ENCODE measurements at regions not wholly inside any gene's neighbourhood (a gene's known extent, or its start where the extent isn't known, plus 50 kb on each side); places are given as distances from the start of the nearest gene placed in this dataset.

GRCh38 chr3:194040516-194041273 is 95.3 kb upstream of the HES1 start:
- Mint-ChIP-seq H3K27ac (ENCODE audit: unreplicated experiment) (peak overlapping the region; percentile 48), H3K4me1 (ENCODE audit: unreplicated experiment) (peaks cover 23% of the 10 kb centered on the region)
- DNase-seq (ENCODE audit: low spot score) = peak; percentile 17

GRCh38 chr3:194042927-194043326 is 93.0 kb upstream of the HES1 start:
- no peak overlapping the region for H3K27ac Mint-ChIP-seq (ENCODE audit: unreplicated experiment)
- no peak for DNase-seq (ENCODE audit: low spot score)

More at GRCh38 chr3:194040516-194041273, 95.3 kb upstream of the HES1 start:
- Mint-ChIP-seq H3K4me3 (ENCODE audit: unreplicated experiment) (no peak overlapping the region), H3K36me3 (ENCODE audit: low read depth, unreplicated experiment) (no peaks in the 10 kb centered on the region), H3K27me3 (ENCODE audit: unreplicated experiment) (peaks cover 4% of the 10 kb centered on the region), H3K9me3 (ENCODE audit: unreplicated experiment) (no peaks in the 10 kb centered on the region)
- TF ChIP-seq CTCF (IDR thresholded peaks at IDR 0.05; ENCODE audit: unreplicated experiment) = no peak

GRCh38 chr3:194043516-194043915 is 92.4 kb upstream of the HES1 start:
- Mint-ChIP-seq H3K4me3 (ENCODE audit: unreplicated experiment) (no peak overlapping the region), H3K27ac (ENCODE audit: unreplicated experiment) (no peak overlapping the region), H3K4me1 (ENCODE audit: unreplicated experiment) (peaks cover 32% of the 10 kb centered on the region), H3K27me3 (ENCODE audit: unreplicated experiment) (no peaks in the 10 kb centered on the region), H3K36me3 (ENCODE audit: low read depth, unreplicated experiment) (no peaks in the 10 kb centered on the region), H3K9me3 (ENCODE audit: unreplicated experiment) (no peaks in the 10 kb centered on the region)
- DNase-seq (ENCODE audit: low spot score) = no peak
- TF ChIP-seq CTCF (IDR thresholded peaks at IDR 0.05; ENCODE audit: unreplicated experiment) = no peak

More at GRCh38 chr3:194042927-194043326, 93.0 kb upstream of the HES1 start:
- Mint-ChIP-seq H3K36me3 (ENCODE audit: low read depth, unreplicated experiment) (no peaks in the 10 kb centered on the region), H3K9me3 (ENCODE audit: unreplicated experiment) (no peaks in the 10 kb centered on the region), H3K4me3 (ENCODE audit: unreplicated experiment) (no peak overlapping the region), H3K27me3 (ENCODE audit: unreplicated experiment) (no peaks in the 10 kb centered on the region), H3K4me1 (ENCODE audit: unreplicated experiment) (peaks cover 28% of the 10 kb centered on the region)
- TF ChIP-seq CTCF (IDR thresholded peaks at IDR 0.05; ENCODE audit: unreplicated experiment) = no peak

GRCh38 chr3:194045289-194045688 is 90.7 kb upstream of the HES1 start:
- DNase-seq (ENCODE audit: low spot score) = no peak
- TF ChIP-seq CTCF (IDR thresholded peaks at IDR 0.05; ENCODE audit: unreplicated experiment) = no peak
- Mint-ChIP-seq H3K36me3 (ENCODE audit: low read depth, unreplicated experiment) (no peaks in the 10 kb centered on the region), H3K4me1 (ENCODE audit: unreplicated experiment) (peaks cover 31% of the 10 kb centered on the region), H3K4me3 (ENCODE audit: unreplicated experiment) (peak overlapping the region; percentile 22), H3K27me3 (ENCODE audit: unreplicated experiment) (peaks cover 5% of the 10 kb centered on the region), H3K27ac (ENCODE audit: unreplicated experiment) (no peak overlapping the region), H3K9me3 (ENCODE audit: unreplicated experiment) (peaks cover 2% of the 10 kb centered on the region)

- H3K27me3 Mint-ChIP-seq (ENCODE audit: unreplicated experiment) = peaks cover 5% of the 10 kb centered on the region
- H3K9me3 Mint-ChIP-seq (ENCODE audit: unreplicated experiment) = peaks cover 9% of the 10 kb centered on the region
- H3K4me3 Mint-ChIP-seq (ENCODE audit: unreplicated experiment) = no peak overlapping the region
- TF ChIP-seq CTCF (IDR thresholded peaks at IDR 0.05; ENCODE audit: unreplicated experiment) = no peak
- DNase-seq (ENCODE audit: low spot score) = no peak
- no peak overlapping the region for H3K27ac Mint-ChIP-seq (ENCODE audit: unreplicated experiment)
- H3K4me1 Mint-ChIP-seq (ENCODE audit: unreplicated experiment) = peaks cover 26% of the 10 kb centered on the region
- H3K36me3 Mint-ChIP-seq (ENCODE audit: low read depth, unreplicated experiment) = no peaks in the 10 kb centered on the region
These were observed 90.0 kb upstream of the HES1 start for GRCh38 chr3:194045919-194046318.

All from endothelial cell (in vitro differentiated cells).